Sigmoid colon (tissue), 4 donors: ENCODE measurements at regions not wholly inside any gene's neighbourhood (a gene's known extent, or its start where the extent isn't known, plus 50 kb on each side); places are given as distances from the start of the nearest gene placed in this dataset.

ENCODE experiments used
- CTCF ChIP-seq, 4 experiments: fragments of 450-650 bp in 3 of 4; fragments of 200-600 bp in 1 of 4; IDR thresholded peaks; one replicate each; pipeline ENCODE4 v1.5.1; 2016 to 2019; ENCODE audit warnings: antibody characterized with exemption in 4 of 4, mild to moderate bottlenecking in 3 of 4, moderate library complexity in 2 of 4
- EP300 ChIP-seq, 4 donors: sonication (generic); formaldehyde crosslinking; IDR thresholded peaks; one replicate each; pipeline ENCODE4 v1.6.1; 2017; ENCODE audit warnings: antibody characterized with exemption in 4 of 4
- POLR2A ChIP-seq, 2 donors: fragments of 450-650 bp; IDR thresholded peaks; one replicate each; pipeline ENCODE4 v1.6.1; 2016; ENCODE audit warnings: antibody characterized with exemption in 2 of 2, mild to moderate bottlenecking in 2 of 2, moderate library complexity in 2 of 2
- POLR2AphosphoS5 ChIP-seq, 4 donors: sonication (generic); formaldehyde crosslinking; IDR thresholded peaks; one replicate each; pipeline ENCODE4 v1.6.1; 2017; ENCODE audit warnings: antibody characterized with exemption in 4 of 4

GRCh38 chr6:9659848-9660247 is 755.0 kb downstream of the TFAP2A start:
- TF ChIP-seq CTCF (IDR thresholded peaks at IDR 0.05) (no peak), POLR2AphosphoS5 (IDR thresholded peaks at IDR 0.05) (no peak), EP300 (IDR thresholded peaks at IDR 0.05) (no peak), POLR2A (IDR thresholded peaks at IDR 0.05) (no peak)
